GM21786 (cell line): ENCODE measurements at regions not wholly inside any gene's neighbourhood (a gene's known extent, or its start where the extent isn't known, plus 50 kb on each side); places are given as distances from the start of the nearest gene placed in this dataset.

Source experiments
- ATAC-seq: cut with Tn5 transposase; IDR thresholded peaks from one replicate; pipeline ENCODE4 v1.9.1; 2021; ENCODE audit not compliant: unreplicated experiment

DNA sequence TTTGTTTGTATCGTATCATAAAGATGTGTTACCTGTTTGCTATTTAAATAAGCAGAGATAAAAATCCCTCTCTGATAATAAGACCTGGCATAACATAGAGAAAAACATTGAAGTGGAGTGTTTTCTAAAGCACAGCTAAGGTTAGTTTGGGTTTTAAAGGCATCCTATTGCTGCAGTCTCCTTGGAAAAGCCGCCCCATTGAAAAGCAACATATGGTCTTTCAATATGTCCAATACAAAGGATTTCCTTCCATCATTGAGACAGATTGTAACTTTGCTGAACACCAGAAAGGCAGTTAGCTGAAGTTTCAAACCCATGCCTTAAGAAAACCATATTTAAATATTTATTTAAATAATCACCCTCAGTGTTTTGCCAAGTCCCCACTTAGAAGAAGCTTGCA lies 898.5 kb upstream of the KCND2 start:
- ATAC-seq, result no peak

DNA sequence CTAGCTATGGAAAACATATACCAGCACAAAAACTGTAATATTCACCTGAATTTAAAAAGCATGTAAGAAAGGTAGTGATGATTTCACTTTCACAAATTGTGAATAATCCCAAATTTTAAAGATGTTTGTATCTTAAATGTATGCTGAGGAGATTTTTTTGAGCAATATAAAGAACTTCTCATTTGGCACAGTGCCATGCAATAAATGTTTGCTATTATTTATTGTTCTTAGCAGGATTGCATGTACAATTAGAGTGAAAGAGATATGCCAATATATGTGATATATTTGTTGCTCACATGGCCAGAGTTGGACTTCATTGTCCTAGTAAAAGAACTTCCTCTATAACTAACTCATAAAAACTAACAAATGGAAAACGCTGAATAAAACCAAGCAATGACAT lies 895.1 kb upstream of the KCND2 start:
- ATAC-seq, result no peak

DNA sequence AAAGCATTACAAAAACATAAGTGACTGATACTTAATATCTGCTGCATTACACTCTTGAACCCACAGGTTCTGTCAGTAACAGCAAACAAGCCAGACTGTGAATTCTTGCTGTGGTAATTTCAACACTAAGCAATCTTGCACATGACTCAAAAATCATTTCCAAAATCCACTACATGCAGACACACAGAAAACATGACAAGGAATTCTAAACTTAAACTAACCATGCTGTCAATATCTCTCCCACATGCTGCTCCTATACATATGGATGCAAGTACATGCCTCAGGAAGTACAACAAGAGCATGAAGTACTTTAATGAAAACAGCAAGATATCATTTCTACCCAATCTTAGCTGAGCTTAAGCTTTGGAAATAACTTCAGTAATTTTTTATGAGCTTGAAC lies 890.2 kb upstream of the KCND2 start:
- no peak for ATAC-seq

DNA sequence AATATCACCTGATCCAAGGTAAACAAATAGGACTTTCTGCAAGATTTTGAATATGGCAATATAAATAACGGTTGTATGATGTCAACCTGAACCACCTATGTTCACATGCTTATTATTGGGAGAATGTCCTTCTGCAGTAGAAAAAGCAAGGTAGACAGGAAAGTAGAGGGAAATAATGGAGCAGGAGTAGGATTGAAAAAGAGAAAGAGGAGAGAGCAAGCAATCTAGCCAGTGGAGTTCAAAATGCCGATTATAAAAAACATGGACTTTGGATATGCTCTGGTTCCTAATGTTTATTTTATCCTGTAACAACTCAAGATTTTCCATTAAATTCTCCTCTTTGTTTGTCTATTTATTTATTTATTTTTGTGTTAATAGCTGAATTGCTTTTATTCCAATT lies 878.0 kb upstream of the KCND2 start:
- no peak for ATAC-seq

DNA sequence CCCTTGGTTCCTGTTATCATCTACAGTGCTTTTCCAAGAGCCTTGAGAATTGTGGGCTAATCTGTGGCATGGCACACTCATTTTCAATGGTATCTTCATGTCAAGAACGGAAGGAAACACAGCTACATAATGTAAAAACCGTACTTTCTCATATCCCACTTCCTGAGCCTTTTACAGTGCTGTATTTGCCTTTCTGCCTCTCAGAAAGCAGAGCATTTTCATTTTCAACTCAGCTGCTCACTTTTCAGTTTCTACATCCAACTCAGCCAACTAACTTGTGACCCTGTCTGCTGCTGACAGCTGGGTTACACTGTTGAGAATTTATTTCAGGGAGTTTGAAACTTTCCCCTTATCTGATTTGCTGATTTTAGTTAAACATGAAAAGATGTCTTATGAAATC lies 875.8 kb upstream of the KCND2 start:
- ATAC-seq, result peak; percentile 90

DNA sequence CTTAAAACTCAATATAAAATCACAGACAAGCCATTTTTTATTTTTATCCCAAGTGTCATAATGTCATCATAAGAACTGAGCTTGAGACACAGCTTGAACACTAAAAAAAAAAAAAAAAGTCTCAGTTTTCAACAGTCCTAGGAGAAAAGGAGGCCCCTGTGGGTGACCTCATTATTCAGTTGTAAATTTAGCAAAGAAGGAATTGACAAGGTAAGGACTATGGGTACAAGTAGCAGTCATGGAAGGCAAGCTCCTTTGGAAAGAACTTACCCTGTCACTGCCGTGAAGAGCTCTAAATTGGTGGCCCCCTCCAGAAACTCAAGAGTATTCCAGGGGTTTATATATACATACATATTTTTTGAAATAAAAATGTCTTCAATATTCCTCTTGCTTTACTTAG lies 864.4 kb upstream of the KCND2 start:
- ATAC-seq, result no peak

DNA sequence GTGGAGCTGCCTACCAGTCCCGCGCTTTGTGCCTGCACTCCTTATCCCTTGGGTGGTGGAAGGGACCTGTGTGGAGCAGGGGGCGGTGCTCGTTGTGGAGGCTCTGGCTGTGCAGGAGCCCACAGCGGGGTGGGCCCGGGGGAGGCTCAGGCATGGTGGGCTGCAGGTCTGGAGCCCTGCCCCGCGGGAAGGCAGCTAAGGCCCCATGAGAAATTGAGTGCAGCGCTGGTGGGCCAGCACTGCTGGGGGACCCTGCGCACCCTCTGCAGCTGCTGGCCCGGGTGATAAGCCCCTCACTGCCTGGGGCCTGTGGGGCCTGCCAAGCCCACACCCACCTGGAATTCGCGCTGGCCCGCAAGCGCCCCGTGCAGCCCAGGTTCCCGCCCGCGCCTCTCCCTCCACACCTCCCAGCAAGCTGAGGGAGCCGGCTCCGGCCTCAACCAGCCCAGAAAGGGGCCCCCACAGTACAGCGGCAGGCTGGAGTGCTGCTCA lies 859.6 kb upstream of the KCND2 start:
- no peak for ATAC-seq

DNA sequence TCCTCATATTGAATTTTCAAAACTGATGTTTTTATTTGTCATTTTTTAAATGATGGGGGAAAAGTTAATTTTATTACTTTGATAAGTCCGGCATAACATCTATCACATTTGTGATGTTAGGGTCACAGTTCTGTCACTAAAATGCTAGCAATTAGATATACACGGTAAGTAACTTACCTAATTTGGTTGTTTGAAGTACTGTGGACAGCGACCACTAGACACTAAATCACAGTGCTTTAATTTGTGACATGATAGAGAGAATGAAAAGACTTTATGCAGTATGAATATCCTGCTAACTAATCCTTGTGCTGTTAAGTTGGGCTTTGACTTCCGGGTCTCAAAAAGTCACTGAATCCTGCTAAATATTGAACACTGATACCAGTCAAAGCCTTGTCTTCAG lies 857.3 kb upstream of the KCND2 start:
- no peak for ATAC-seq

DNA sequence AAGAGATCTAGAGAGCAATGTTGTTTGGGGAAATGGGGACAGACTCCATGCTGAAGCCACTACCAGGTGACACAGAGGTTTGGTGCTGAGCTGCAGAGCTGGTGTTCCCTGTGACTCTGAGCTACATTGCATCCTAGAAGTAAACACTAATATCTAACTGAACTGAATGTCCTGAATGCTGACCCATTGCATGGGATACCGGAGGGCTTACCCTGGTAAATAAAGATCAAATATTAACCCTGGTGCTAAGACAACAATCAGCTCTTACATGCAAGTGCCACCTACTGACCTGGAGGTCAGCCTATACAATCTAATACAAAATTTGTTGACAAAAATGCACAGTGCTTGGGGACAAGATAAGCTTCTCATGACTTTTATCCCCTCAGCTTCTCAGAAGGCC lies 851.3 kb upstream of the KCND2 start:
- ATAC-seq, result no peak

DNA sequence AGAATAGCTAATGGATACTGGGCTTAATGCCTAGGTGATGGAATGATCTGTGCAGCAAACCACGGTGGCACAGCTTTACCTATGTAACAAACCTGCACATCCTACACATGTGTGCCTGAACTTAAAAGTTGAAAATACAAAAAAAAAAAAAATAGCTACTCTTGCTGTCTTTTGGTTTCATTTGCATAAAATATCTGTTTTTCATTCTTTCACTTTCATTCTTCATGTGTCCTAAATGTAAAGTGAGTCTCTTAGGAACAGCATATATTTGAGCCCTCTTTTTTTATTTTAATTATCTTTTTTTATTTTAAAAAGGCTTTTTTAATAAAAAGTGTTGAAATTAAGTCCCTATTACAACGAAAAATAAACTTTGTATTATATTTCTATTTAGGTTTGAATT lies 836.1 kb upstream of the KCND2 start:
- ATAC-seq, result no peak

DNA sequence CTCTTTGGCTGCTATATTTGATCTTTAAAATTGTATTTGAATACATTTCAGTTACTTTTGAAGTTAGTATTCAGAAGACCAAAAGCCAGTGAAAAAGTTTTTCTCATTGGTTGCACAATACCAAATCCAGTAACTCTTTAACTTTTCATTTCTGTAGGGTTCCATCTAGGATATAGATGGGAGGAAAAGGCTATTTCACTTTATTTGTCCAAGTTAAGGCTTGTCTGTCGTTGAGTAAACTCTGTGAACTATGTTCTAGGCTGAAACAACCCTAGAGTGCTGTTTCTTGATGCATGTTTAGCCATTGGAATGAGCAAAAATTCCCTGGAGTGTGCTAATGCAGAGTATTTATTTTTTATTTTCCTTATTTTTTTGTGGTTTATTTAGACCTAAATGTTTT lies 834.7 kb upstream of the KCND2 start:
- ATAC-seq, result no peak

DNA sequence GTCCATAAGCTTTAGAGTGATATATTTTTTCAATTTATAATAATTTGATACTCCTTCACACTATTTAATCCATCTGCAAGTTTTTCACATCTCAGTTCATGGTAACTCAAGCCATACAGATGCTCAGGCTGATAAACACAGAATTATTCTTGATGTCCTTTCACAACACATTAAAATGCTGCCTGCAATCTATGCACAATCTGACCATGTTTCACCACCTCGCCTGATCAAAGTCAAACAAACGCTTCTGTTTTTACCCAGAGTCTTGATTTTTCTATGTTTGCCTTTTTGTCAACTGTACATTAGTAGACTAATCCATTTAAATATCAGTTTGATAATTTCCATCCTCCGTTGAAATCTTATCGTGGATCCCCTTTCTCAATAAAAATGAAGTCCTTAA lies 833.8 kb upstream of the KCND2 start:
- ATAC-seq, result no peak

DNA sequence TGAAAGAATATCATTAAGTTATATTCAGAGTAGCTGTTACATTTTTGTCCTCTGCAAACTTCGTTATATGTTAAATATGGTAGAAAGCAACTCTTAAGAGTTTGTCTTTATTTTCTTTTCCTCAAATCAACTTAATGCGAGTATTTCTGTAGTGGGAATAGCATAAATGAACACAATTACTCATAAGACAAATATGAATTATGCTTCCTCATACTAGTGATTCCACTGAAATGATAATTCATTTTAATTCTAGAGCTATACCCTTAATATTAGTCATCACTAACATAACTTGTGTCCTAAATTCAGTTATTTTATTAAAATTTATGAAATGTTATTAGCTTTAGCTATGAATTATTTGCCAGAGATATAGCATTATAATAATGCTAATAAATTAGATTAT lies 820.6 kb upstream of the KCND2 start:
- ATAC-seq, result no peak

DNA sequence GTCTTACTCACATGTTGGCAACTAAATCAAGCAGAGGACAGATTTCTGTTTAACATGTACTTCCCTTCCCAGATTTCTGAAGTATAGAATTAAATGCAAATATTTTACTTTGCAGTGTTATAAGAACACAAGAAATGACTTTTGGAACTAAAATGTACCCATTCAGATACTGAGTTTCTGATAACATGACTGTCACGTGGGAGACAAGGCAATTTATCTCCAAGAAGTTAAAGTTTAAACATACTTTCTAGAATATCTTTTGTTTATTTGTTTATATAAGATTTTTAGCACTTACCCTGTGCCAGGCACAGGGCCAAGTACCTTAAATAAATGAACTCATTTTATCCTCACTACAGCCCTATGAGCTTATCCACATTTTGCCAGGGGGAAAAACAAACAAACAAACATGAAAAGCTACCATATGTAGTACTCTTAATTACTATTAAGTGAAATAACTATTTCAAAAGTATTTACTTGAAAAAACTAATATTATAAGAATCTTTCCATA lies 807.1 kb upstream of the KCND2 start:
- no peak for ATAC-seq

DNA sequence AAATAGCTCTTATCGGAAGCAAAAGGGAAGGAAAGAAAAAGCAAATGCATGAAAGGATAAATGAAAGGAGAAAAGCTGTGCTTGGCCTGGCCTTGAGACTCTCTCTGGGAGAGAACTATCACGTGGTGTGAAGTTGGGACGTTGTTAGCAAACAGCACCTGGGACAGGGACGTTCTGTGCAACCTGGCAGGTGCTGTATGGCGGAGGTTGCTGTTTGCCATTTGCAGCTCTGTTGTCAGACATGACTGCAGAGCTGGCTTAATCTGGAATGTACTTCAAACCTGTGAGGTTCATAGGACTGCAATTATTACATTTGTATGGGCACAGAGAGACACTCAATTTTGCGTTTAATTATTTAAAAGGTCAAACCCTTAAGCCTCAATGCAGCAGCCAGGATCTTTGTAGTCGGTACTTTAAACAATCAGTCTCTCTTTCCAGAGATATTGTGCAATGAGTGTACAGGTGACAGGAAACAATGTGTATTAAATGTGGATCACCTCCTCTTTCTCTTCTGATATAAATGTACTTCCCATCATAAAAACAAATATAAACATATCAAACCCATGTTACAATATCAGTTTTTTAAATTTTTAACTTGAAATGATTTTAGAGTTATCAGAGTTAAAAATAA lies 800.5 kb upstream of the KCND2 start:
- no peak for ATAC-seq

DNA sequence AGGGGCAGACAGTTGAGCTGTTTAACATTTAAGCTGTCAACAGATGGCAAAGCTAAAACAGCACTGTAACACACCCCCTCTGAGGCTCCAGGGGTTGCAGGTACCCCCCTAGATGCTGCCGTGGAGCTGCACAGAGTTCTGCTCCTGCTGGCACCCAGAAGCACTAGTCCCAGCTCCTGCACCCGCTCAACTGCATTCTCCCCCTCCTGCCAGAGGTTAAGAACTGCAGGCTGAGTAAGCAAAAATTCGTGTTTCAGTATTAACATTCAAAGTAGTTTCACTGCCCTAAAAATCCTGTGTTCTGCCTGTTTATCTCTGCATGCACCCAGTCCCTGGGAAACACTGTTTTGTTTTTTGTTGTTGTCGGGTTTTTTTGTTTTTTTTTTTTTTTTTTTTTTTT lies 790.8 kb upstream of the KCND2 start:
- ATAC-seq, result peak; percentile 93

DNA sequence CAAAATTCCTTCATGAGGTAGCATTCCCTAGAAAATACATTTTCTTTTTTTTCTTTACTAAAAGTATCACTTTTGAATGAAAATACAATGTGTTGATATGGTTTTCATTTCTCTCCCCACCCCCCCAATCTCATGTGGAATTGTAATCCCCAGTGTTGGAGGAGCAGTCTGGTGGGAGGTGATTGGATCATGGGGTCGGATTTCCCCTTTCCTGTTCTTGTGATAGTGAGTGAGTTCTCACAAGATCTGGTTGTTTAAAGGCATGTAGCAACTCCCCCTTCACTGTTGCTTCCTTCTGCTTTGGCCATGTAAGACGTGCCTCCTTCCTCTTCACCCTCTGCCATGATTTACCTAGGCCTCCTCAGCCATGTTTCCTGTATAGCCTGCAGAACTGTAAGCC lies 790.3 kb upstream of the KCND2 start:
- ATAC-seq, result no peak

DNA sequence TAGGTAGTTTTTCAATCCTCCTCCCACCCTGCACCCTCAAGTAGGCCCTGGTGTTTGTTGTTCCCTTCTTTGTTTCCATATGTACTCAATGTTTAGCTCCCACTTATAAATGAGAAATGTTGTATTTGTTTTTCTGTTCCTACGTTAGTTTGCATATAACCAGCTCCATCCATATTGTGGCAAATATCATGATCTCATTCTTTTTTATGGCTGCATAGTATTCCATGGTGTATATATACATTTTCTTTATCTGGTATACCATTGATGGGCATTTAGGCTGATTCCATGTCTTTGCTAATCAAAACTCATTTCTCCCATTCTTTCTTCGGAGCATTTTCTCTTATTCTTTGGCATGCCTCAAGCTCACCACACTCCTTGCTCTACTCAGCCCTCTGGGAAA lies 789.6 kb upstream of the KCND2 start:
- ATAC-seq, result no peak

DNA sequence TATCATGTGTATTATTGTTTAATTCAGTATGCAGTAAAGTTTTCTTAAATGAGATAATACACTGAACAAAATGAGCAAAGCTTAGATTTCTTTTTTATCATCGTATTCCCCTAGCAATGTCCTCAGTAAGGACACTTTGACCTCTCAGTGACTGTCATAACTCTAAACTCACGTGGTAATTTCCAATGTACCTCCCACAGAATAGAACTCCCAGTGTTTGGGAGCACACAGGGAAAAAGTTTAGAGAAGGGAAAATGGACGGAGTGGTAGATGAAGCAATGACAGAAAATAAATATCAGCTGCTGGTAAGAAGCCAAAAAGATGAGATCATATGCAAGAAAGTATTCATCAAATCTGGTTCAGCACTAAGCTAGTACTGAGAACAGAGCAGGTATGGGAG lies 758.6 kb upstream of the KCND2 start:
- ATAC-seq, result no peak

DNA sequence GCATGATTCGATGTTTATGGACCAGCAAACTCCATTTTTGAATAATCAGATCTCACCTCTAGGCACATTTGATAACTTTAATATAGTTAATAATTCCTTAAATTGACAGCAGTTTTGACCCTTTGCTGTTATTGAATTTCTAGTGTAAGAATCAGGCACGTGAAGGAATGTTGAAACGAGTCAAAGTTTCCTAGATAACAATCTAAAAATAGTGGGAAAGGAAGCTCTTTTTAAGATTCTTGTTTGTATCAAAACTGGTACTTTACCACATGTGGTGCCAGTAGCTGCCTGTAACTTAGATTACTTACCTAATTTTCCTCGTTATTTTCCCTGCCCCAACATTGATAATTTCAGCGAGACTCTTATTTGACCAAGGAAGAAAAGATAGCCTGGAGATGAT lies 757.8 kb upstream of the KCND2 start:
- ATAC-seq, result no peak

DNA sequence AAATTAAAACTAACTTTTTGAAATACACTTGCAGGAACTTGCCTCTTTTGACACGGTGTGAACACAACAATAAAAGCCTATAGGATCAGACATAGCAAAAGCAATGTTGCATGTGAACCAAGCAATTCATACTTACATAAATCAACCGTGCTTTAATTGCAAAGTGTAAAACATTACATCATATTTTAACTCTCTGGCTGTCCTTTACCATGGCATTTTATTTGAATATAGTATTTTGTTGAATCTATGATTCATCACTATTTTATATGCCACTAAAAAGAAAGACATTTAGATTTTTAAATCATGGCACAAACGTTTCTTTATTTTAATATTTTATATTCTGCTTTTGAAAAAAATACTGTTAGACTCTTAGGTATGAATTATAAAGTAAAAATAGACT lies 757.0 kb upstream of the KCND2 start:
- ATAC-seq, result no peak

DNA sequence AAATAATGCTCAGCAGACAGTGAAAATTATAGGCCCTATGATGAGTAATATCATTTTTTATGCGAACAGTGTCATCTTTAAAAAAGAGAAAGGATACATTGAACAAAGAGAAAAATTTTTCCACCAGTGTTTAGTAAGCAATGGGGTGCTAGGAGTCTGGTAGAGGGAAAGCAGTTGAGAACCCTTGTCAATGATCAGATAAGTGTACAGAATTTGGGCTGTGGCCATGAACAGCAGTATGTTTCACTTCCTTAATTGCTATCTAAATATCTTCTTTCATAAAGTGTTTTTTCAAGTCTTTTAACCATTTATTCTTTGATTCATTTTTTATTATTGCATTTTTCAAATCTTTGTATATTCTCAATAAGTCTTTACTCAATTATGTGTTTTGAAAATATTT lies 750.7 kb upstream of the KCND2 start:
- ATAC-seq, result no peak

DNA sequence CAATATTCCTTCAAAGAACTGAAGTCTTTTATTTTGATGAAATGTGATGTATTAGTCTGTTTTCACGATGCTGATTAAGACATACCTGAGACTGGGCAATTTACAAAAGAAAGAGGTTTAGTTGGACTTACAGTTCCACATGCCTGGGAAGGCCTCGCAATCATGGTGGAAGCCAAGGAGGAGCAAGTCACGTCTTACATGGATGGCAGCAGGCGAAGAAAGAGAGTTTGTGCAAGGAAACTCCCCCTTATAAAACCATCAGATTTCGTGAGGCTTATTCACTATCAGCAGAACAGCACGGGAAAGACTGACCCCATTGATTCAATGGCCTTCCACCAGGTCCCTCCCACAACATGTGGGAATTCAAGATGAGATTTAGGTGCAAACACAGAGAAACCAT lies 750.3 kb upstream of the KCND2 start:
- no peak for ATAC-seq
